A673 (cell line): ENCODE measurements at regions not wholly inside any gene's neighbourhood (a gene's known extent, or its start where the extent isn't known, plus 50 kb on each side); places are given as distances from the start of the nearest gene placed in this dataset.

Experiments used
- BruUV-seq: library from RNA; stranded (reverse); fragments of 400-500 nt; replicated peaks from 2 replicates; lab custom pipeline; 2021; lab: Mats Ljungman, UMichigan
- CTCF ChIA-PET: fragments of 300-600 bp; sonication (Branson Sonifier 250); formaldehyde crosslinking; loops from one replicate; lab custom pipeline; 2022; ENCODE audit warnings: antibody characterized with exemption; lab: Charles Lee
- POLR2A ChIA-PET: fragments of 300-600 bp; sonication (Branson Sonifier 250); formaldehyde crosslinking; loops from one replicate; lab custom pipeline; 2022; ENCODE audit warnings: antibody characterized with exemption; ENCODE audit not compliant: low non-redundant PET; lab: Charles Lee
- DNase-seq: peaks from one replicate; pipeline ENCODE4 v3.0.0-alpha.2; 2015; ENCODE audit warnings: low spot score
- H3K27ac ChIP-seq: fragments of 200-600 bp; sonication (generic); 2 replicates; pipeline ENCODE4 v1.5.1; 2016; ENCODE audit warnings: mixed run types, low read depth, mild to moderate bottlenecking, mixed read lengths, antibody characterized with exemption, low read length; ENCODE audit not compliant: poor library complexity, severe bottlenecking
- H3K27me3 ChIP-seq: fragments of 200-600 bp; sonication (generic); replicated peaks from 2 replicates; pipeline ENCODE4 v1.6.1; 2017; ENCODE audit warnings: mixed run types, low read depth, mild to moderate bottlenecking, mixed read lengths, antibody characterized with exemption, low read length; ENCODE audit not compliant: insufficient read depth, poor library complexity
- H3K36me3 ChIP-seq: fragments of 200-600 bp; sonication (generic); 2 replicates; pipeline ENCODE4 v1.6.1; 2016; ENCODE audit warnings: mixed run types, mild to moderate bottlenecking, mixed read lengths, antibody characterized with exemption, low read length; ENCODE audit not compliant: insufficient read depth, poor library complexity, severe bottlenecking
- H3K4me1 ChIP-seq: fragments of 200-600 bp; sonication (generic); 2 replicates; pipeline ENCODE4 v1.6.1; 2017; ENCODE audit warnings: mixed run types, mild to moderate bottlenecking, mixed read lengths, antibody characterized with exemption, low read length; ENCODE audit not compliant: insufficient read depth, poor library complexity, severe bottlenecking
- H3K4me3 ChIP-seq: fragments of 200-600 bp; sonication (generic); 2 replicates; pipeline ENCODE4 v1.5.1; 2016; ENCODE audit warnings: low read depth, mixed run types, mild to moderate bottlenecking, mixed read lengths, low read length; ENCODE audit not compliant: poor library complexity, severe bottlenecking
- H3K9me3 ChIP-seq: fragments of 200-600 bp; sonication (generic); 2 replicates; pipeline ENCODE4 v1.6.1; 2016; ENCODE audit warnings: mixed run types, low read depth, mild to moderate bottlenecking, mixed read lengths, antibody characterized with exemption, low read length; ENCODE audit not compliant: poor library complexity, severe bottlenecking
- CTCF ChIP-seq: fragments of 300-800, 200-600 bp; sonication (generic); conservative IDR thresholded peaks from 2 replicates; pipeline ENCODE4 v1.5.1; 2017; ENCODE audit warnings: low read depth, mild to moderate bottlenecking, antibody characterized with exemption, low read length, moderate library complexity, mixed read lengths
- EZH2 ChIP-seq: fragments of 200-600 bp; sonication (generic); IDR thresholded peaks from 2 replicates; pipeline ENCODE4 v1.6.1; 2017; ENCODE audit warnings: borderline replicate concordance, low read depth, mild to moderate bottlenecking, mixed read lengths, antibody characterized with exemption, low read length; ENCODE audit not compliant: poor library complexity, severe bottlenecking
- intact Hi-C: fragments of 100-400 bp; cut with micrococcal nuclease; formaldehyde crosslinking; loops from one replicate; pipeline ENCODE4 v1.10.0; 2022; ENCODE audit not compliant: unreplicated experiment

DNA sequence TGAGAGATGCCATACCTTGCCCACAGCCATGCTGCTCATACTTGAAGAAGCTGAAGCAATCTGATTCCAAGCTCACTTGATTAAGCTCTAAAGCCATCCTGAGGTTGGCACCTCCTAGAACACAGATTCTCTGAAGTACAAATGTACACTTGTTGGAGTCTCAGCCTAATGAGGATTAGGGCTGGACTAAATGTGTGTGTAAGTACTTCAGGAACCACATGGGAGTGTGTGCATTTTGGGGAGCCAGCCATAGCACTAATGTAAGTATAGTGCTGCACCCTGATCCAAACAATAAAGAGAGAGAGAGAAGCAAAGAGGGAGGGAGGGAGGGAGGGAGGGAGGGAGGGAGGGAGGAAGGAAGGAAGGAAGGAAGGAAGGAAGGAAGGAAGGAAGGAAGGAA is 458.6 kb downstream of the MAFB start:
- no TSS peak for BruUV-seq
- intact Hi-C loops, result loop anchor here (10.0 kb wide), 1 partner anchor 156 kb away; no protein-coding TSS in a partner anchor
- ChIA-PET CTCF (no interaction called here), POLR2A (no interaction called here)
- H3K27me3 ChIP-seq, result no peaks in the 10 kb centered on the region
- DNase-seq, result peak; percentile 56
- peak overlapping the region; percentile 29 for H3K27ac ChIP-seq
- no peaks in the 10 kb centered on the region for H3K9me3 ChIP-seq
- no peaks in the 10 kb centered on the region for H3K36me3 ChIP-seq
- H3K4me1 ChIP-seq, result peaks cover 43% of the 10 kb centered on the region
- H3K4me3 ChIP-seq, result no peak overlapping the region
- no peak for TF ChIP-seq EZH2
- TF ChIP-seq CTCF, result no peak

GRCh38 chr20:40225596-40225995 is 463.4 kb downstream of the MAFB start:
- no peak overlapping the region for H3K27ac ChIP-seq
- no peak overlapping the region for H3K4me3 ChIP-seq
- no peaks in the 10 kb centered on the region for H3K9me3 ChIP-seq
- no peaks in the 10 kb centered on the region for H3K36me3 ChIP-seq
- BruUV-seq, result no TSS peak
- peaks cover 8% of the 10 kb centered on the region for H3K4me1 ChIP-seq
- POLR2A ChIA-PET, result no interaction called here
- TF ChIP-seq CTCF (no peak), EZH2 (no peak)
- no peak for DNase-seq
- CTCF ChIA-PET, result no interaction called here
- intact Hi-C loops, result no loop called here
- no peaks in the 10 kb centered on the region for H3K27me3 ChIP-seq

DNA sequence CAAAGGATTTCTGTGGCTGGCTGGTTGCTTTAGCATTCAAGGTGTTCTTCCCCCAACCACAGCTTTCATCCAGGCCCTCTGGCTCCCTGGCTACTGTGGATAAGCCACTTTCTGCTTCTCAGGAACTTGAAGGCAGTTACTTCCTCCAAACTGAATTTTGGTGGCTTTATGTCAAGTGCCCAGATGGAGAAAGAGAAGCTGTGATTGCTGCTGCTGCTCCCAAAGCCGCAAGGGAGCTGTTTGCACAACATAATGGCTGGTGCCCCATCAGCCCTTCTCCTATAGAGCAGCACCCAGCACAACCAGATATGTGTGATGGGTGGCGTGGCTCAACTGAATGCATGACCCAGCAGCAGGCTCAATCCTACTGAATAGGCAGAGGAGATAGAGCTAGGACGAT is 465.2 kb downstream of the MAFB start:
- Histone ChIP-seq H3K36me3 (no peaks in the 10 kb centered on the region), H3K27ac (no peak overlapping the region), H3K9me3 (no peaks in the 10 kb centered on the region), H3K4me1 (no peaks in the 10 kb centered on the region), H3K27me3 (no peaks in the 10 kb centered on the region), H3K4me3 (no peak overlapping the region)
- CTCF ChIA-PET, result no interaction called here
- intact Hi-C loops, result no loop called here
- DNase-seq, result no peak
- no TSS peak for BruUV-seq
- no peak for TF ChIP-seq CTCF
- no peak for TF ChIP-seq EZH2
- POLR2A ChIA-PET, result no interaction called here
